ENCODE measurements at regions not wholly inside any gene's neighbourhood (a gene's known extent, or its start where the extent isn't known, plus 50 kb on each side); places are given as distances from the start of the nearest gene placed in this dataset.

DNA sequence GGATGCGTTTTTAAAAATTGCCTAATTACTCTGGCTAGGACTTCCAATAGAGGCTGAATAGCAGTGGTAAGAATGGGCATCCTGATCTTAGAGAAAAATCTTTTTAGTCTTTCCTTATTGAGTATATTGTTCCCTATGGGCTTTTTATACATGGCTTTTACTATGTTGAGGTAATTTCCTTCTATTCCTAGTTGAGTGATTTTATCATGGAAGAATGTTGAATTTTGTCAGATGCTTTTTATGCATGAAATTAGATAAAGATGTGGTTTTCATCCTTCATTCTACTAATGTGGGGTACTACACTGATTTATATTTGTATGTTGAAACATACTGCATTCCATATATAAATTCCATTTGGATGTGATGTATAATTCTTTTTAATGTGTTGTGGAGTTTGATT is 2673.8 kb downstream of the PCDH9 start:
- TF ChIP-seq, protein P1, sequence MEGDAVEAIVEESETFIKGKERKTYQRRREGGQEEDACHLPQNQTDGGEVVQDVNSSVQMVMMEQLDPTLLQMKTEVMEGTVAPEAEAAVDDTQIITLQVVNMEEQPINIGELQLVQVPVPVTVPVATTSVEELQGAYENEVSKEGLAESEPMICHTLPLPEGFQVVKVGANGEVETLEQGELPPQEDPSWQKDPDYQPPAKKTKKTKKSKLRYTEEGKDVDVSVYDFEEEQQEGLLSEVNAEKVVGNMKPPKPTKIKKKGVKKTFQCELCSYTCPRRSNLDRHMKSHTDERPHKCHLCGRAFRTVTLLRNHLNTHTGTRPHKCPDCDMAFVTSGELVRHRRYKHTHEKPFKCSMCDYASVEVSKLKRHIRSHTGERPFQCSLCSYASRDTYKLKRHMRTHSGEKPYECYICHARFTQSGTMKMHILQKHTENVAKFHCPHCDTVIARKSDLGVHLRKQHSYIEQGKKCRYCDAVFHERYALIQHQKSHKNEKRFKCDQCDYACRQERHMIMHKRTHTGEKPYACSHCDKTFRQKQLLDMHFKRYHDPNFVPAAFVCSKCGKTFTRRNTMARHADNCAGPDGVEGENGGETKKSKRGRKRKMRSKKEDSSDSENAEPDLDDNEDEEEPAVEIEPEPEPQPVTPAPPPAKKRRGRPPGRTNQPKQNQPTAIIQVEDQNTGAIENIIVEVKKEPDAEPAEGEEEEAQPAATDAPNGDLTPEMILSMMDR (IDR thresholded peaks at IDR 0.05), result no peak
- DNase-seq (ENCODE audit: low spot score) (no peak), ATAC-seq (ENCODE audit: low FRiP score) (no peak)

- TF ChIP-seq, protein P1 (IDR thresholded peaks at IDR 0.05), result no peak
- ATAC-seq (ENCODE audit: low FRiP score), result no peak
These were observed 2676.6 kb downstream of the PCDH9 start for GRCh38 chr13:64553411-64554129.

DNA sequence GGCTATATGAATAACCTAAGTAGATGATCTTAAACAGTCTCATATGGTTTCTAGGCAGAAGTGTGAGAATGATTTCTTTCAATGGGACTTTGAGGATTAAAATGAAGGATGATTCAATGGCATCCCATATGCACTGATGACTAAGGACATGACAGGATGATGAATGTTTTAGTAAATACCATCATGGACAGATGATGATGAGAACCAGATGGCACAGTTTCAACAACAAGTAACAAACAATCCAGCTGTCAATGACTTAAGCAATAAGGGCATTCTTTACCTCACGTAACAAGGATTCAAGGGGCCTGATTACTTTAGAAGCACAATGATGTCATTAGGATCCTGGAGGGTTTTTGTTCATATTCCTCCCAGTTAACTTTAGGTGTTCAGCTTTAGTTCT is 2678.4 kb downstream of the PCDH9 start:
- DNase-seq (ENCODE audit: low spot score) (no peak), ATAC-seq (ENCODE audit: low FRiP score) (no peak)
- TF ChIP-seq, protein P1 (IDR thresholded peaks at IDR 0.05), result no peak

More at GRCh38 chr13:64553411-64554129, 2676.6 kb downstream of the PCDH9 start:
- DNase-seq (ENCODE audit: low spot score), result no peak

GRCh38 chr13:64546371-64546770 is 2683.8 kb downstream of the PCDH9 start:
- TF ChIP-seq, protein P1 (IDR thresholded peaks at IDR 0.05), result no peak
- DNase-seq (ENCODE audit: low spot score) (no peak), ATAC-seq (ENCODE audit: low FRiP score) (no peak)

GRCh38 chr13:64540976-64541375 is 2689.2 kb downstream of the PCDH9 start:
- no peak for ATAC-seq (ENCODE audit: low FRiP score)

DNA sequence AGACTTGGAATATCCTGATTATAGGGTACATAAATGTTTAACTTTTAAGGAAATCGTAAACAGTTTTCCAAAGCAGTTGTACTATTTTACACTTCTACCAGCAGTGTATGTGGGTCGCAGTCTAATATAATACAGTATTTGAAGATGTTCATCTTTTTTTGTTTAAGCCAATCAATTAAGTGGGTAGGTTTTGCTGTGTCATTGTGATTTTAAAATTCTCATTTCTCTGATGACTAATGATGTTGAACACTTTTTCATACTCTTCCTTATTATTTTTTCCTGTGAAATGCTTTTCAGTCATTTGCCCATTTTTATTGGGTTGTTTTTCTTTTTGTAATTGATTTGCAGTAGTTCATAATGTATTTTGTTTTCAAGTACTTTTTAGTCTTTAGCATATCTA is 2689.7 kb downstream of the PCDH9 start:
- ATAC-seq (ENCODE audit: low FRiP score) (no peak), DNase-seq (ENCODE audit: low spot score) (no peak)
- TF ChIP-seq, protein P1 (IDR thresholded peaks at IDR 0.05), result no peak

More at GRCh38 chr13:64540976-64541375, 2689.2 kb downstream of the PCDH9 start:
- no peak for DNase-seq (ENCODE audit: low spot score)
- TF ChIP-seq, protein P1 (IDR thresholded peaks at IDR 0.05), result no peak

DNA sequence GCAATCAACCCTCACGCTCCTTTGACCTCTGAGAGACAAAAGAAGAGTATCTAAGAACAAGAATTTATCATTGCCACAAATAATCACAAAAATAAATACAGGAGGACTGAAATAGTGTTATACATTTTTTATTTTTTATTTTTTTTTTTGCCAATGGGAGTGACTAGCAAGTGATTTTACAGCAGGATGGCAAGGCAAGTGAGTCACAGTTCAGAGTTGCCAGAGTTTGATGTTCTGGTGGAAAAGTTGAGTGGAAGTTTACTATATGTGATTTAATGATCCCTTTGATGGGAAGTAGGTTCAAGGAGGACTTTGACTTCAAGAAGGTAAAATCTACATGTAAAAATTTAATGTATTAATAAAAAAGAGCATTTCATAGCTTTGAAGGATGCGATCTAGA is 2691.4 kb downstream of the PCDH9 start:
- DNase-seq (ENCODE audit: low spot score), result no peak
- TF ChIP-seq, protein P1 (IDR thresholded peaks at IDR 0.05), result no peak
- ATAC-seq (ENCODE audit: low FRiP score), result no peak

All from omental fat pad (tissue), 3 donors.